ENCODE measurements at regions not wholly inside any gene's neighbourhood (a gene's known extent, or its start where the extent isn't known, plus 50 kb on each side); places are given as distances from the start of the nearest gene placed in this dataset.
A peak's percentile ranks its signal among the peaks of the same experiment; 100 is the strongest.

GRCh38 chr5:54882101-54882500, 103.3 kb downstream of the ESM1 start:
- intact Hi-C loops (cut with micrococcal nuclease) = no loop called here
- ATAC-seq = no peak

GRCh38 chr5:54881286-54882005, 103.9 kb downstream of the ESM1 start:
- H3K4me3 Mint-ChIP-seq = no peak overlapping the region
- peak; percentile 67 for DNase-seq
- intact Hi-C loops (cut with micrococcal nuclease) = no loop called here
- ATAC-seq = peak; percentile 82
- no peak overlapping the region for H3K27ac Mint-ChIP-seq
- H3K27me3 Mint-ChIP-seq = peaks cover 51% of the 10 kb centered on the region
- no peak for TF ChIP-seq CTCF (IDR thresholded peaks at IDR 0.05)
- peaks cover 12% of the 10 kb centered on the region for H3K4me1 Mint-ChIP-seq (ENCODE audit: low read depth)
- ChIA-PET CTCF (interaction anchor here (0.9 to 2.2 kb wide), 5 partner anchors 12 to 265 kb away, joined by 3 to 9 read pairs (median 3); no protein-coding TSS in a partner anchor), POLR2A (interaction anchor here (1.2 kb wide), 2 partner anchors 9 to 14 kb away, joined by 3 read pairs; no protein-coding TSS in a partner anchor)
- no peaks in the 10 kb centered on the region for H3K9me3 Mint-ChIP-seq
- no peaks in the 10 kb centered on the region for H3K36me3 Mint-ChIP-seq (ENCODE audit: low read depth)

More at GRCh38 chr5:54882101-54882500, 103.3 kb downstream of the ESM1 start:
- Mint-ChIP-seq H3K27me3 (peaks cover 52% of the 10 kb centered on the region), H3K36me3 (ENCODE audit: low read depth) (no peaks in the 10 kb centered on the region), H3K4me1 (ENCODE audit: low read depth) (peaks cover 12% of the 10 kb centered on the region), H3K27ac (no peak overlapping the region), H3K4me3 (no peak overlapping the region), H3K9me3 (no peaks in the 10 kb centered on the region)
- no peak for DNase-seq
- POLR2A ChIA-PET = interaction anchor here (0.8 to 1.2 kb wide), 2 partner anchors 15 to 357 kb away, joined by 3 to 4 read pairs; no protein-coding TSS in a partner anchor
- CTCF ChIA-PET = interaction anchor here (0.9 to 2.2 kb wide), 3 partner anchors 12 to 264 kb away, joined by 3 to 9 read pairs (median 3); no protein-coding TSS in a partner anchor
- no peak for TF ChIP-seq CTCF (IDR thresholded peaks at IDR 0.05)

- ATAC-seq (no peak), DNase-seq (no peak)
- intact Hi-C loops (cut with micrococcal nuclease) = no loop called here
- H3K4me1 Mint-ChIP-seq (ENCODE audit: low read depth) = peaks cover 6% of the 10 kb centered on the region
- TF ChIP-seq CTCF (IDR thresholded peaks at IDR 0.05) = no peak
- no peak overlapping the region for H3K4me3 Mint-ChIP-seq
- ChIA-PET CTCF (interaction anchor here (0.9 to 3.4 kb wide), 3 partner anchors 9 to 29 kb away, joined by 3 to 14 read pairs (median 3); no protein-coding TSS in a partner anchor), POLR2A (interaction anchor here (1.4 kb wide), 2 partner anchors 9 kb away, joined by 3 read pairs; no protein-coding TSS in a partner anchor)
- no peaks in the 10 kb centered on the region for H3K36me3 Mint-ChIP-seq (ENCODE audit: low read depth)
- no peak overlapping the region for H3K27ac Mint-ChIP-seq
- H3K27me3 Mint-ChIP-seq = peaks cover 29% of the 10 kb centered on the region
- H3K9me3 Mint-ChIP-seq = no peaks in the 10 kb centered on the region
Observed at GRCh38 chr5:54876976-54877375, 108.4 kb downstream of the ESM1 start.

GRCh38 chr5:54876556-54876955, 108.8 kb downstream of the ESM1 start:
- H3K27ac Mint-ChIP-seq = no peak overlapping the region
- no peak overlapping the region for H3K4me3 Mint-ChIP-seq
- no peaks in the 10 kb centered on the region for H3K36me3 Mint-ChIP-seq (ENCODE audit: low read depth)
- H3K9me3 Mint-ChIP-seq = no peaks in the 10 kb centered on the region
- H3K27me3 Mint-ChIP-seq = peaks cover 25% of the 10 kb centered on the region
- CTCF ChIA-PET = interaction anchor here (0.9 to 3.4 kb wide), 3 partner anchors 9 to 30 kb away, joined by 3 to 14 read pairs (median 3); no protein-coding TSS in a partner anchor
- ATAC-seq = no peak
- intact Hi-C loops (cut with micrococcal nuclease) = no loop called here
- TF ChIP-seq CTCF (IDR thresholded peaks at IDR 0.05) = no peak
- DNase-seq = no peak
- POLR2A ChIA-PET = interaction anchor here (1.4 kb wide), 2 partner anchors 9 kb away, joined by 3 read pairs; no protein-coding TSS in a partner anchor
- peaks cover 3% of the 10 kb centered on the region for H3K4me1 Mint-ChIP-seq (ENCODE audit: low read depth)

All from activated CD8-positive, alpha-beta T cell treated with anti-CD3 and anti-CD28 coated beads for 36 hours (primary cell).